Activated CD8-positive, alpha-beta T cell treated with anti-CD3 and anti-CD28 coated beads for 36 hours (primary cell): ENCODE measurements at regions not wholly inside any gene's neighbourhood (a gene's known extent, or its start where the extent isn't known, plus 50 kb on each side); places are given as distances from the start of the nearest gene placed in this dataset.

Experiments used
- ATAC-seq: fragments of 200-7000 bp; cut with Tn5 transposase; one replicate; pipeline ENCODE4 v1.10.0; 2021; ENCODE audit warnings: mild to moderate bottlenecking, moderate library complexity
- CTCF ChIA-PET: fragments of 350-600 bp; sonication (Branson Sonifier 250); formaldehyde crosslinking; loops from one replicate; lab custom pipeline; 2021; ENCODE audit warnings: antibody characterized with exemption; lab: Charles Lee
- POLR2A ChIA-PET: fragments of 350-600 bp; sonication (Branson Sonifier 250); formaldehyde crosslinking; loops from one replicate; lab custom pipeline; 2021; ENCODE audit warnings: antibody characterized with exemption; lab: Charles Lee
- DNase-seq: peaks from one replicate; pipeline ENCODE4 v3.0.0-alpha.2; 2020
- H3K27ac Mint-ChIP-seq: one replicate; pipeline ENCODE4 v1.8.0; 2021; ENCODE audit warnings: mild to moderate bottlenecking, mixed read lengths
- H3K27me3 Mint-ChIP-seq: one replicate; pipeline ENCODE4 v1.8.0; 2021; ENCODE audit warnings: mixed read lengths
- H3K36me3 Mint-ChIP-seq: one replicate; pipeline ENCODE4 v1.8.0; 2021; ENCODE audit warnings: low read depth, mixed read lengths
- H3K4me1 Mint-ChIP-seq: one replicate; pipeline ENCODE4 v1.8.0; 2021; ENCODE audit warnings: low read depth, mixed read lengths
- H3K4me3 Mint-ChIP-seq: one replicate; pipeline ENCODE4 v1.8.0; 2021; ENCODE audit warnings: mild to moderate bottlenecking, moderate library complexity, mixed read lengths
- H3K9me3 Mint-ChIP-seq: one replicate; pipeline ENCODE4 v1.8.0; 2021; ENCODE audit warnings: mixed read lengths
- CTCF ChIP-seq: fragments of 200-600 bp; IDR thresholded peaks from one replicate; pipeline ENCODE4 v1.8.0; 2022; ENCODE audit warnings: antibody characterized with exemption, mild to moderate bottlenecking
- intact Hi-C: fragments of 100-400 bp; cut with micrococcal nuclease; formaldehyde crosslinking; loops from one replicate; pipeline ENCODE4 v1.10.0; 2022

GRCh38 chr3:160170409-160171370, 54.5 kb upstream of the C3orf80 start:
- ChIA-PET POLR2A (no interaction called here), CTCF (interaction anchor here (1.4 kb wide), 1 partner anchor 17 kb away, joined by 3 read pairs; no protein-coding TSS in a partner anchor)
- Mint-ChIP-seq H3K4me3 (no peak overlapping the region), H3K27ac (no peak overlapping the region), H3K27me3 (no peaks in the 10 kb centered on the region), H3K4me1 (peaks cover 2% of the 10 kb centered on the region), H3K36me3 (no peaks in the 10 kb centered on the region), H3K9me3 (no peaks in the 10 kb centered on the region)
- TF ChIP-seq CTCF: no peak
- ATAC-seq: no peak
- no peak for DNase-seq
- intact Hi-C loops: no loop called here

GRCh38 chr3:160171813-160172212, 53.4 kb upstream of the C3orf80 start:
- peaks cover 2% of the 10 kb centered on the region for H3K4me1 Mint-ChIP-seq
- CTCF ChIA-PET: interaction anchor here (1.4 to 1.6 kb wide), 2 partner anchors 9 to 16 kb away, joined by 3 to 6 read pairs; no protein-coding TSS in a partner anchor
- no peak overlapping the region for H3K4me3 Mint-ChIP-seq
- H3K27me3 Mint-ChIP-seq: no peaks in the 10 kb centered on the region
- no peak overlapping the region for H3K27ac Mint-ChIP-seq
- ATAC-seq (no peak), DNase-seq (no peak)
- H3K9me3 Mint-ChIP-seq: no peaks in the 10 kb centered on the region
- no peak for TF ChIP-seq CTCF
- H3K36me3 Mint-ChIP-seq: no peaks in the 10 kb centered on the region
- POLR2A ChIA-PET: no interaction called here
- intact Hi-C loops: no loop called here

GRCh38 chr3:160174621-160175020, 50.6 kb upstream of the C3orf80 start:
- Mint-ChIP-seq H3K9me3 (no peaks in the 10 kb centered on the region), H3K4me1 (peaks cover 2% of the 10 kb centered on the region), H3K36me3 (no peaks in the 10 kb centered on the region), H3K27ac (no peak overlapping the region), H3K27me3 (peaks cover under 1% of the 10 kb centered on the region), H3K4me3 (no peak overlapping the region)
- ChIA-PET POLR2A (no interaction called here), CTCF (interaction anchor here (1.1 kb wide), 1 partner anchor 11 kb away, joined by 3 read pairs; no protein-coding TSS in a partner anchor)
- TF ChIP-seq CTCF: no peak
- DNase-seq: no peak
- no peak for ATAC-seq
- intact Hi-C loops: no loop called here
